ENCODE measurements at regions not wholly inside any gene's neighbourhood (a gene's known extent, or its start where the extent isn't known, plus 50 kb on each side); places are given as distances from the start of the nearest gene placed in this dataset.
"Not testable (repeated sequence)": the region's sequence is repeated elsewhere in the genome, so short reads cannot be mapped to it uniquely, and the experiment has no call there.

- no peak for DNase-seq
Observed at GRCh38 chr6:49370518-49370917, 92.5 kb downstream of the MMUT start.

- DNase-seq: no peak
Observed at GRCh38 chr6:49366539-49366938, 96.5 kb downstream of the MMUT start.

GRCh38 chr6:49348561-49348960, 114.5 kb downstream of the MMUT start:
- no peak for DNase-seq

- DNase-seq: peak; percentile 2
Observed at GRCh38 chr6:49342410-49342809, 120.6 kb downstream of the MMUT start.

- no peak for DNase-seq
Observed at GRCh38 chr6:49341869-49342268, 121.2 kb downstream of the MMUT start.

GRCh38 chr6:49339096-49339495, 124.0 kb downstream of the MMUT start:
- no peak for DNase-seq

- no peak for DNase-seq
Observed at GRCh38 chr6:49336514-49337131, 126.4 kb downstream of the MMUT start.

GRCh38 chr6:49333345-49334125, 129.5 kb downstream of the MMUT start:
- DNase-seq: no peak

GRCh38 chr6:49332781-49333180, 130.3 kb downstream of the MMUT start:
- no peak for DNase-seq

GRCh38 chr6:49329186-49329585, 133.9 kb downstream of the MMUT start:
- DNase-seq: no peak

- no peak for DNase-seq
Observed at GRCh38 chr6:49328051-49328744, 134.9 kb downstream of the MMUT start.

- no peak for DNase-seq
Observed at GRCh38 chr6:49327571-49327970, 135.5 kb downstream of the MMUT start.

GRCh38 chr6:49327005-49327404, 136.0 kb downstream of the MMUT start:
- no peak for DNase-seq

GRCh38 chr6:49326347-49326746, 136.7 kb downstream of the MMUT start:
- no peak for DNase-seq

- DNase-seq: no peak
Observed at GRCh38 chr6:49325891-49326290, 137.2 kb downstream of the MMUT start.

GRCh38 chr6:49322861-49323260, 140.2 kb downstream of the MMUT start:
- no peak for DNase-seq

- no peak for DNase-seq
Observed at GRCh38 chr6:49321561-49322072, 141.4 kb downstream of the MMUT start.

- no peak for DNase-seq
Observed at GRCh38 chr6:49305010-49305409, 158.0 kb downstream of the MMUT start.

- not testable (repeated sequence) for DNase-seq
Observed at GRCh38 chr6:49304393-49304792, 158.7 kb downstream of the MMUT start.

- no peak for DNase-seq
Observed at GRCh38 chr6:49300911-49301310, 162.1 kb downstream of the MMUT start.

- DNase-seq: no peak
Observed at GRCh38 chr6:49300443-49300842, 162.6 kb downstream of the MMUT start.

GRCh38 chr6:49299279-49299678, 163.8 kb downstream of the MMUT start:
- DNase-seq: no peak

- no peak for DNase-seq
Observed at GRCh38 chr6:49284180-49284579, 178.9 kb downstream of the MMUT start.
